MM.1S (cell line): ENCODE measurements at regions not wholly inside any gene's neighbourhood (a gene's known extent, or its start where the extent isn't known, plus 50 kb on each side); places are given as distances from the start of the nearest gene placed in this dataset.

Source experiments
- DNase-seq: peaks from one replicate; pipeline ENCODE4 v3.0.0-alpha.2; 2015
- H2AFZ ChIP-seq: fragments of 300-600 bp; sonication (generic); 2 replicates; pipeline ENCODE4 v1.6.0; 2016; ENCODE audit warnings: antibody characterized with exemption, low read length
- H3F3A ChIP-seq: fragments of 300-600 bp; sonication (generic); 2 replicates; pipeline ENCODE4 v1.6.1; 2016; ENCODE audit warnings: mild to moderate bottlenecking, antibody characterized with exemption, low read length, moderate library complexity, mixed read lengths; ENCODE audit not compliant: insufficient read depth
- H3K27ac ChIP-seq: fragments of 300-600 bp; sonication (generic); 2 replicates; pipeline ENCODE4 v1.5.1; 2016; ENCODE audit warnings: mild to moderate bottlenecking, low read length
- H3K27me3 ChIP-seq: fragments of 300-600 bp; sonication (generic); replicated peaks from 2 replicates; pipeline ENCODE4 v1.6.0; 2016; ENCODE audit warnings: low read length; ENCODE audit not compliant: insufficient read depth
- H3K36me3 ChIP-seq: fragments of 300-600 bp; sonication (generic); replicated peaks from 2 replicates; pipeline ENCODE4 v1.6.1; 2016; ENCODE audit warnings: mild to moderate bottlenecking, low read length, mixed read lengths; ENCODE audit not compliant: insufficient read depth
- H3K4me1 ChIP-seq: fragments of 300-600 bp; sonication (generic); 2 replicates; pipeline ENCODE4 v1.6.1; 2016; ENCODE audit warnings: low read length, mixed read lengths
- H3K4me2 ChIP-seq: fragments of 300-600 bp; sonication (generic); 2 replicates; pipeline ENCODE4 v1.6.0; 2016; ENCODE audit warnings: low read depth, low read length
- H3K4me3 ChIP-seq: fragments of 300-600 bp; sonication (generic); 2 replicates; pipeline ENCODE4 v1.5.1; 2016; ENCODE audit warnings: low read length, mixed read lengths
- H3K79me2 ChIP-seq: fragments of 300-600 bp; sonication (generic); 2 replicates; pipeline ENCODE4 v1.6.1; 2016; ENCODE audit warnings: mixed run types, low read length, mixed read lengths
- H3K9ac ChIP-seq: fragments of 300-600 bp; sonication (generic); 2 replicates; pipeline ENCODE4 v1.6.1; 2016; ENCODE audit warnings: low read length, mixed read lengths
- H3K9me2 ChIP-seq: fragments of 300-600 bp; sonication (generic); replicated peaks from 2 replicates; pipeline ENCODE4 v1.6.1; 2016; ENCODE audit warnings: mild to moderate bottlenecking, low read length, mixed read lengths; ENCODE audit not compliant: insufficient read depth
- H3K9me3 ChIP-seq: fragments of 300-600 bp; sonication (generic); replicated peaks from 2 replicates; pipeline ENCODE4 v1.6.1; 2016; ENCODE audit warnings: mild to moderate bottlenecking, low read length, mixed read lengths; ENCODE audit not compliant: insufficient read depth
- H4K20me1 ChIP-seq: fragments of 300-600 bp; sonication (generic); 2 replicates; pipeline ENCODE4 v1.6.1; 2016; ENCODE audit warnings: mild to moderate bottlenecking, low read length, moderate library complexity, mixed read lengths; ENCODE audit not compliant: insufficient read depth
- CTCF ChIP-seq: fragments of 300-600 bp; sonication (generic); IDR thresholded peaks from 2 replicates; pipeline ENCODE4 v1.5.1; 2016; ENCODE audit warnings: antibody characterized with exemption, low read length, mixed read lengths
- EZH2 ChIP-seq: fragments of 300-600 bp; sonication (generic); optimal IDR thresholded peaks from 2 replicates; pipeline ENCODE3; 2017; ENCODE audit warnings: low read depth, mild to moderate bottlenecking, antibody characterized with exemption, low read length, mixed read lengths
- EZH2phosphoT487 ChIP-seq: fragments of 300-600 bp; sonication (generic); IDR thresholded peaks from 2 replicates; pipeline ENCODE4 v1.6.1; 2018; ENCODE audit warnings: antibody characterized with exemption, low read length

DNA sequence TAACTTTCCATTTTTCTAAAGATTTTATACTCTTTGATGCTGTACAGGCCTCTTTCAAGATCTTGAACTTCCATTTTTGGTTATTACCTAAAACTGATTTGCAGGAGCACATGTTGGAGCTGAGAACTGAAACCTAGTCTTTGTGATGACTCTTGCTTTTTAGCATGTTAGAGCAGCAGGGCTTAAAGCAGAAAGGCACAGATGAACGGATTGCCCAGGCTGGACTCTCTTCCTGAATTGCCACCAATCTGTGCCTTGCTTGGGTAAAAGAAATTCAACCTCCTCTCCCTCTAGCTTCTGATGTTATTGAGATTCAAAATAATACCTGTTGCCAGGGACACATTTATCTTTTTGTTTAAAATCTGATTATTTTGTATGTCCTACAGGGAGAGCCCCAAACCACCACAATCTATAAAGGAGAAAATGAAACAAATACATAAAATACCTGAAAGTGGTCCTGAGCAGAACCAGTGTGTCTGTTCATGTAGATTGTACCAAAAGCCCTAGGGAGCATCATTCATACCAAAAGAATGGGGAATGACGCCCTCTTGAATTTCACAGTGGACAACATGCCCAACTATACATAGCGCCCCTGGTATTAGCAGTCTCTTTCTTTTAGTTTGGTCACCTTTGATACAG lies 277.0 kb upstream of the MAP2 start:
- H3K9me2 ChIP-seq, result no peaks in the 10 kb centered on the region
- H4K20me1 ChIP-seq, result no peaks in the 10 kb centered on the region
- H3K79me2 ChIP-seq, result no peaks in the 10 kb centered on the region
- peaks cover 27% of the 10 kb centered on the region for H3K4me1 ChIP-seq
- H3K27ac ChIP-seq, result peak overlapping the region; percentile 83
- H3F3A ChIP-seq, result peaks cover 14% of the 10 kb centered on the region
- peak overlapping the region; percentile 40; the same call in 1 of the 2 replicates for H3K9ac ChIP-seq
- no peaks in the 10 kb centered on the region for H3K27me3 ChIP-seq
- TF ChIP-seq EZH2, result no peak
- peak overlapping the region; percentile 10; the same call in 1 of the 2 replicates for H3K4me3 ChIP-seq
- H3K9me3 ChIP-seq, result no peaks in the 10 kb centered on the region
- DNase-seq, result peak; percentile 82
- peak overlapping the region; percentile 87 for H2AFZ ChIP-seq
- no peaks in the 10 kb centered on the region for H3K36me3 ChIP-seq
- peak overlapping the region; percentile 79 for H3K4me2 ChIP-seq

- Histone ChIP-seq H3K36me3 (no peaks in the 10 kb centered on the region), H3K9me2 (no peaks in the 10 kb centered on the region), H3K4me3 (no peak overlapping the region), H3K4me2 (no peak overlapping the region), H2AFZ (no peak overlapping the region), H3K79me2 (no peaks in the 10 kb centered on the region), H3K9me3 (no peaks in the 10 kb centered on the region), H4K20me1 (no peaks in the 10 kb centered on the region), H3K4me1 (peaks cover 28% of the 10 kb centered on the region), H3K27ac (no peak overlapping the region), H3K27me3 (no peaks in the 10 kb centered on the region), H3F3A (peaks cover 14% of the 10 kb centered on the region), H3K9ac (no peak overlapping the region)
- DNase-seq, result no peak
- TF ChIP-seq EZH2 (no peak), CTCF (no peak), EZH2phosphoT487 (no peak)
These were observed 275.9 kb upstream of the MAP2 start for GRCh38 chr2:209147981-209148380.

- no peak overlapping the region for H3K4me2 ChIP-seq
- H3F3A ChIP-seq, result no peaks in the 10 kb centered on the region
- no peaks in the 10 kb centered on the region for H3K9me3 ChIP-seq
- H3K36me3 ChIP-seq, result no peaks in the 10 kb centered on the region
- H3K27ac ChIP-seq, result no peak overlapping the region
- TF ChIP-seq EZH2 (no peak), EZH2phosphoT487 (no peak), CTCF (no peak)
- no peaks in the 10 kb centered on the region for H3K4me1 ChIP-seq
- H3K9me2 ChIP-seq, result 0 out of 2 replicates have a peak, but pooled peaks cover 4% of the 10 kb centered on the region
- DNase-seq, result no peak
- H2AFZ ChIP-seq, result 0 out of 2 replicates have a peak overlapping the region, but pooled peaks have one; percentile 6
- no peak overlapping the region for H3K9ac ChIP-seq
- H4K20me1 ChIP-seq, result no peaks in the 10 kb centered on the region
- H3K27me3 ChIP-seq, result no peaks in the 10 kb centered on the region
- H3K79me2 ChIP-seq, result no peaks in the 10 kb centered on the region
- H3K4me3 ChIP-seq, result no peak overlapping the region
These were observed 262.9 kb upstream of the MAP2 start for GRCh38 chr2:209160800-209161588.
